Naive thymus-derived CD4-positive, alpha-beta T cell (primary cell): ENCODE measurements at regions not wholly inside any gene's neighbourhood (a gene's known extent, or its start where the extent isn't known, plus 50 kb on each side); places are given as distances from the start of the nearest gene placed in this dataset.

Experiments used
- ATAC-seq: fragments of 150-1000 bp; cut with Tn5 transposase; 2 replicates; pipeline ENCODE4 v1.10.0; 2021; ENCODE audit warnings: mild to moderate bottlenecking, moderate library complexity
- CTCF ChIA-PET: fragments of 350-600 bp; sonication (Branson Sonifier 250); formaldehyde crosslinking; loops from one replicate; lab custom pipeline; 2021; ENCODE audit warnings: antibody characterized with exemption; lab: Charles Lee
- POLR2A ChIA-PET: fragments of 350-600 bp; sonication (Branson Sonifier 250); formaldehyde crosslinking; loops from one replicate; lab custom pipeline; 2021; ENCODE audit warnings: antibody characterized with exemption, inconsistent platforms; lab: Charles Lee
- DNase-seq, 9 donors: peaks; one replicate each; pipeline versions ENCODE4 v3.0.0 to v3.0.0-alpha.2; 2020 to 2022; ENCODE audit warnings: mixed read lengths in 1 of 9
- H3K27ac ChIP-seq: one replicate; pipeline ENCODE4 v1.7.0; 2013; ENCODE audit warnings: mild to moderate bottlenecking, low read depth, low read length, moderate library complexity
- H3K27me3 ChIP-seq, 2 donors: one replicate each; pipeline ENCODE4 v1.7.0; 2013; ENCODE audit warnings: low read length in 2 of 2, mild to moderate bottlenecking in 2 of 2, moderate library complexity in 2 of 2; ENCODE audit not compliant: control insufficient read depth in 2 of 2, insufficient read depth in 2 of 2
- H3K36me3 ChIP-seq, 3 experiments: 1 replicate in 2 of 3; 2 replicates in 1 of 3; pipeline ENCODE4 v1.7.0; 2013; ENCODE audit warnings: low read length in 3 of 3, mild to moderate bottlenecking in 3 of 3, moderate library complexity in 1 of 3; ENCODE audit not compliant: insufficient read depth in 3 of 3, control insufficient read depth in 2 of 3
- H3K4me1 ChIP-seq, 2 donors: one replicate each; pipeline ENCODE4 v1.7.0; 2013; ENCODE audit warnings: low read length in 2 of 2, mild to moderate bottlenecking in 2 of 2, moderate library complexity in 1 of 2; ENCODE audit not compliant: control insufficient read depth in 2 of 2, insufficient read depth in 2 of 2
- H3K4me3 ChIP-seq: 2 replicates; pipeline ENCODE4 v1.7.0; 2013; ENCODE audit warnings: mild to moderate bottlenecking, low read length
- H3K9me3 ChIP-seq, 3 experiments: 1 replicate in 2 of 3; 2 replicates in 1 of 3; pipeline ENCODE4 v1.7.0; 2013; ENCODE audit warnings: low read length in 3 of 3; ENCODE audit not compliant: control insufficient read depth in 2 of 3
- H3K27ac Mint-ChIP-seq, 9 donors: one replicate each; pipeline ENCODE4 v1.8.0; 2020 to 2022; ENCODE audit warnings: mixed read lengths in 9 of 9, mild to moderate bottlenecking in 8 of 9, moderate library complexity in 5 of 9, inconsistent platforms in 2 of 9
- H3K27me3 Mint-ChIP-seq, 5 donors: one replicate each; pipeline ENCODE4 v1.8.0; 2021 to 2022; ENCODE audit warnings: mixed read lengths in 5 of 5, mild to moderate bottlenecking in 1 of 5
- H3K36me3 Mint-ChIP-seq, 5 donors: one replicate each; pipeline ENCODE4 v1.8.0; 2020 to 2022; ENCODE audit warnings: mixed read lengths in 5 of 5, mild to moderate bottlenecking in 3 of 5, inconsistent platforms in 1 of 5
- H3K4me1 Mint-ChIP-seq, 7 donors: one replicate each; pipeline ENCODE4 v1.8.0; 2020 to 2022; ENCODE audit warnings: mixed read lengths in 7 of 7, mild to moderate bottlenecking in 3 of 7, inconsistent platforms in 1 of 7
- H3K4me3 Mint-ChIP-seq, 10 donors: one replicate each; pipeline ENCODE4 v1.8.0; 2020 to 2022; ENCODE audit warnings: mild to moderate bottlenecking in 10 of 10, mixed read lengths in 10 of 10, moderate library complexity in 6 of 10, inconsistent platforms in 2 of 10
- H3K9me3 Mint-ChIP-seq, 11 donors: one replicate each; pipeline ENCODE4 v1.8.0; 2020 to 2022; ENCODE audit warnings: mixed read lengths in 11 of 11, mild to moderate bottlenecking in 4 of 11, inconsistent platforms in 1 of 11, moderate library complexity in 1 of 11
- intact Hi-C, 2 donors: fragments of 100-400 bp; cut with micrococcal nuclease; formaldehyde crosslinking; loops; one replicate each; pipeline ENCODE4 v1.15.1; 2023

DNA sequence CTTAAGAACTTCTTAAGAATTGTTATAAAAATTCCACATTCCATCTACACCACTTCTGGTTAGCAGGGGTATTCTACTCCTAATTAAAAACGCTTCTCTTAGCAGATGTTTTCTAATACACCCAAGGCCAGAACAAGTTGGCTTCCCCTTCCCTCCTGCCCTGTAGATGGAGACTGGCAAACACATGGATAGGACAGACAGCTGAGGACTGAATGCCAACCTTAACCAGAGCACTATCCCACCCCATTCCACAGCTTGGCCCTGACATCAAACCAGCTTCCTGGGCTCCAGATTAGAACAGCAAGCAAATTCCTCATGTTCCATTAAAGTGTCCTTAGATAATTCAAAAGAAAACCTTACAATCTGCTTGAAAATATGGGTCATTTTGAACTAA, 56.6 kb upstream of the IL6 start:
- H3K9me3 ChIP-seq = no peaks in the 10 kb centered on the region
- POLR2A ChIA-PET = no interaction called here
- no peak overlapping the region for H3K27ac ChIP-seq
- no peaks in the 10 kb centered on the region for H3K27me3 ChIP-seq
- CTCF ChIA-PET = interaction anchor here (0.6 to 1.4 kb wide), 2 partner anchors 13 to 53 kb away, joined by 3 read pairs; no protein-coding TSS in a partner anchor
- Mint-ChIP-seq H3K4me3 (no peak overlapping the region), H3K9me3 (peaks cover 0 to 8% (median 2%) of the 10 kb centered on the region in 11 donors), H3K4me1 (peaks cover 23 to 63% (median 42%) of the 10 kb centered on the region in 7 donors), H3K27me3 (peaks cover 0 to 23% (median 0%) of the 10 kb centered on the region in 5 donors), H3K27ac (peak overlapping the region in 1 of 9 donors; percentile 9), H3K36me3 (peaks cover 0 to 26% (median 4%) of the 10 kb centered on the region in 5 donors)
- no peak for DNase-seq
- peaks cover 6 to 30% of the 10 kb centered on the region in 2 donors for H3K4me1 ChIP-seq
- H3K36me3 ChIP-seq = no peaks in the 10 kb centered on the region
- intact Hi-C loops = loop anchor here in 1 of 2 donors (10.0 kb wide), 2 partner anchors 184 to 1246 kb away; partner anchors contain the start of gene SP4
- H3K4me3 ChIP-seq = no peak overlapping the region
- no peak for ATAC-seq

DNA sequence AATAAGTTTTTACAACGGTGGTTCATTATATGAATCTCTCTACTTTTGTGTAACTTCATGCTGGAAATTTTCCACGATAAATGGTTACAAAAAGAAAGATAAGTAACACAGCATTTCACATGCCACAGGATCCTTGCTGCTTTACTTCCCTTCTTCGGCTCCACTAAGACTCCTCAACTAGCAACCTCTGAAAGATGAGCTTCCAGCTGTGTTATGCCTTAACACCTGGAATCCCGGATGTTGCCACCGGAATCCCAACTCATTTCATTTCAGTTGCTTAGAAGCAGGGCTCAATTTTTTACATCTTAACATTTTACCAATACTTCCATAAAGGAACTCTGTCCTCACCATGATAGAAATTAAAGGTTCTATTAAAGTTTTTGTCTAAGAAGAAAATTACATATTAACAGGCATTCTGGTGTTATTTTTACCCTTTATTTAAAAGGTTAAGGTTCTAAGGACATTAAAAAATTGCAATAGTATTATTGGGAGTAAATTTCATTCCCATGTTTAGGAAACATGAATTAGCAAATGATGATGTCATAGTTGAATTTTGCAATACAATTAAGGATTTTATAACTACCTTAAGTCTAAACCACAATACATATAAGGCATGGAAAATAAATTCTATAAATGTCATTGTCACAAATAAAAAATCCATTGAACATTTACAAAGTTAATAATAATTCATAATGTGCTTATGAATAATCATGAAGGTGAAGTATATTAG, 57.1 kb upstream of the IL6 start:
- H3K27me3 Mint-ChIP-seq = peaks cover 0 to 23% (median 0%) of the 10 kb centered on the region in 5 donors
- H3K27me3 ChIP-seq = no peaks in the 10 kb centered on the region
- no peak for DNase-seq
- H3K27ac ChIP-seq = no peak overlapping the region
- ChIA-PET CTCF (interaction anchor here (0.6 kb wide), 1 partner anchor 53 kb away, joined by 3 read pairs; no protein-coding TSS in a partner anchor), POLR2A (no interaction called here)
- H3K4me1 ChIP-seq = peaks cover under 1 to 24% of the 10 kb centered on the region in 2 donors
- H3K4me3 ChIP-seq = no peak overlapping the region
- ATAC-seq = no peak
- no peak overlapping the region for H3K4me3 Mint-ChIP-seq
- H3K4me1 Mint-ChIP-seq = peaks cover 20 to 60% (median 36%) of the 10 kb centered on the region in 7 donors
- peaks cover 0 to 26% (median 4%) of the 10 kb centered on the region in 5 donors for H3K36me3 Mint-ChIP-seq
- H3K36me3 ChIP-seq = no peaks in the 10 kb centered on the region
- H3K9me3 ChIP-seq = no peaks in the 10 kb centered on the region
- intact Hi-C loops = loop anchor here in 1 of 2 donors (10.0 kb wide), 2 partner anchors 185 to 1245 kb away; partner anchors contain the start of gene SP4
- peaks cover 0 to 8% (median 2%) of the 10 kb centered on the region in 11 donors for H3K9me3 Mint-ChIP-seq
- H3K27ac Mint-ChIP-seq = peak overlapping the region in 1 of 9 donors; percentile 9

DNA sequence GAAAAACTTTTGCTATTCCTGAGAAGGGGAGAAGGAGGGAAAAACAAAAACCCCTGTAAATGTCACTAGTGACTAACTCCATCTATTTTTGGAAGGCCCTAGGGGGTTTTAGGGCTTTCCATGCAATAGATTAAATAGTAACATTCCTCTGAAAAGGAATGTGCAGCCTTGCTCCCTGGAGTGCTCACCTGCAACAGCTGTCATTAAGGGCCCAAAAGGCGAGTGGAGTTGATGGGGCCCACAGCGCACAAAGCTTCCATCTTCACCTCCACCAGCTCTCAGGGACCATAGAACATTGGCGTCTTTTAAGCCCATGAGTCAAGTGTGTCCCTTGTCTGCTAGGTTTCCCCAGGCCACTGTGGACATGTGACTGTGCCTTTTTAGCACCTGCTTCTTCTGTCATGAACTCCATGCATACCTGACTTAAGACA, 58.0 kb upstream of the IL6 start:
- H3K36me3 Mint-ChIP-seq = peaks cover 0 to 21% (median 4%) of the 10 kb centered on the region in 5 donors
- CTCF ChIA-PET = no interaction called here
- Histone ChIP-seq H3K27ac (no peak overlapping the region), H3K36me3 (no peaks in the 10 kb centered on the region), H3K27me3 (no peaks in the 10 kb centered on the region), H3K4me3 (no peak overlapping the region), H3K4me1 (peaks cover 0 to 19% of the 10 kb centered on the region in 2 donors), H3K9me3 (no peaks in the 10 kb centered on the region)
- no peak overlapping the region for H3K4me3 Mint-ChIP-seq
- peaks cover 0 to 8% (median 2%) of the 10 kb centered on the region in 11 donors for H3K9me3 Mint-ChIP-seq
- intact Hi-C loops = no loop called here
- H3K27ac Mint-ChIP-seq = no peak overlapping the region
- H3K4me1 Mint-ChIP-seq = peaks cover 16 to 55% (median 30%) of the 10 kb centered on the region in 7 donors
- POLR2A ChIA-PET = no interaction called here
- ATAC-seq (no peak), DNase-seq (no peak)
- peaks cover 0 to 23% (median 0%) of the 10 kb centered on the region in 5 donors for H3K27me3 Mint-ChIP-seq

DNA sequence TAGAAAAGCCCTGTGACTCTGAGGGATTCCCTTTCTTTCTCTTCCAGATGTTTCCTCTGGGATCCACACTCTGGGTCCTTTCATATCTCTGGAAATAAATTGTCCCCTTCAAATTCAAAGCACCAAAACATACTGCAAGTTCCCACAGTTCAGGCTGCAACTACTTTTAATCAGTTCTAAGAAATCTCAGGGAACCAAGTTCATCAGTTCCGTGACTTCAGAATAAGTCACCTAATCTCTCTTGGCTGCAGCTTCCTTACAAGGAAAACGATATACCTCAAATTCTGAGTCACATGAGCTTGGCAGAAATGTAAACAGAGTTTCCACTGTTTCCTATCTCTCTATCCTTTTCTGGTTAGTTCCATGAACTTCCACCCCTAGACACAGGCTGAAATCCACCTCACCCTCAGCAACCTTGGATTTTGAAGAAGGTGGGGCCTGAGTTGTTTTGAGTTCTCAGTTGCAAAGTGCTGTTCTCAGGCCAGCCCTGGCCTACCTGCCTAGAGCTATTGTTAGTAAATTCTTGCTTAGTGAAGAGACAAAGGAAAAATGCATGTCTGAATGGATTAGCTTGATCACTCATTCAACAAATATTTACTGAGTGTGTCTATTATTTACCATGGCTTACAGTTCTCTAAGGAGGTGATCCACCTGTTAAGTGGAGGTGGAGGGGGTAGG, 59.3 kb upstream of the IL6 start:
- peaks cover 0 to 23% (median 0%) of the 10 kb centered on the region in 5 donors for H3K27me3 Mint-ChIP-seq
- H3K27me3 ChIP-seq = no peaks in the 10 kb centered on the region
- H3K4me3 ChIP-seq = no peak overlapping the region
- peaks cover 0 to 3% (median 0%) of the 10 kb centered on the region in 11 donors for H3K9me3 Mint-ChIP-seq
- CTCF ChIA-PET = no interaction called here
- no peak overlapping the region for H3K27ac ChIP-seq
- H3K4me1 Mint-ChIP-seq = peaks cover 12 to 54% (median 20%) of the 10 kb centered on the region in 7 donors
- peaks cover 0 to 6% of the 10 kb centered on the region in 2 donors for H3K4me1 ChIP-seq
- no peak for ATAC-seq
- intact Hi-C loops = no loop called here
- H3K9me3 ChIP-seq = no peaks in the 10 kb centered on the region
- H3K36me3 Mint-ChIP-seq = peaks cover 0 to 13% (median 0%) of the 10 kb centered on the region in 5 donors
- DNase-seq = no peak
- POLR2A ChIA-PET = no interaction called here
- H3K4me3 Mint-ChIP-seq = peak overlapping the region in 1 of 10 donors; percentile 56
- H3K27ac Mint-ChIP-seq = no peak overlapping the region
- no peaks in the 10 kb centered on the region for H3K36me3 ChIP-seq

DNA sequence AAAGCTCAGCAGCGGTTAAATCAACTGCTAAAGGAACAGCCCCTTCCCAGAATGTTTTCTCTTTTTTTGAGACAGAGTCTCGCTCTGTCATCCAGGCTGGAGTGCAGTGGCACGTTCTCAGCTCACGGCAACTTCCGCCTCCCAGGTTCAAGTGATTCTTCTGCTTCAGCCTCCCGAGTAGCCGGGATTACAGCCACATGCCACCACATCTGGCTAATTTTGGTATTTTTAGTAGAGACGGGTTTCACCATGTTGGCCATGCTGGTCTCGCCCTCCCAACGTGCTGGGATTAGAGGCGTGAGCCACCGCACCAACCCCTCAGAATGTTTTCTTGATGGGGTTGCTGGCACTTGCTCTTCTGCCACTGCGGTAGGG, 59.8 kb upstream of the IL6 start:
- Mint-ChIP-seq H3K27ac (no peak overlapping the region), H3K9me3 (peaks cover 0 to 2% (median 0%) of the 10 kb centered on the region in 11 donors), H3K4me3 (peak overlapping the region in 1 of 10 donors; percentile 56), H3K36me3 (peaks cover 0 to 13% (median 0%) of the 10 kb centered on the region in 5 donors), H3K27me3 (peaks cover 0 to 26% (median 0%) of the 10 kb centered on the region in 5 donors), H3K4me1 (peaks cover 12 to 53% (median 15%) of the 10 kb centered on the region in 7 donors)
- Histone ChIP-seq H3K4me3 (no peak overlapping the region), H3K27ac (no peak overlapping the region), H3K27me3 (no peaks in the 10 kb centered on the region), H3K36me3 (no peaks in the 10 kb centered on the region), H3K4me1 (peaks cover 0 to under 1% of the 10 kb centered on the region in 2 donors), H3K9me3 (no peaks in the 10 kb centered on the region)
- POLR2A ChIA-PET = interaction anchor here (0.7 kb wide), 1 partner anchor 224 kb away, joined by 4 read pairs; no protein-coding TSS in a partner anchor
- intact Hi-C loops = no loop called here
- ATAC-seq = no peak
- CTCF ChIA-PET = no interaction called here
- DNase-seq = no peak

DNA sequence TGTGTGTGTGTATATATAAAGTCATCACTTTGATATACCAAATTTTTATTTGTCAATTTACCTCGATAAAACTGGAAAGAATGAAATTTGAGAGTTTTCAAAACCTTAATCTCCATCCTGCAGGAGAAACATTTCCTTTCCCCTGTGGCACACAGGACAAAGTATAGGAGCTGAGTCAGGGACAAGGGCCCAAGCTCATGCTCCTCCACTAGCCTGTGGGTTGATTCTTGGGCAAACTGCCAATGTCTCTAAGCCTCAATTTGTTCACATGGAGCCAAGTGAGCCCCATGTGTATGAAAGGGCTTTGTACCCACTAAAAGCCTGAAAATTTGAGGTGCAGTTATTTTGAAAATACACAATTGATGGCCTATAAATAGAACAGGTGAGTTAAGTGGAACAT, 60.3 kb upstream of the IL6 start:
- H3K4me3 Mint-ChIP-seq = no peak overlapping the region
- no peak for ATAC-seq
- no peaks in the 10 kb centered on the region for H3K9me3 ChIP-seq
- CTCF ChIA-PET = no interaction called here
- peaks cover 0 to 29% (median 0%) of the 10 kb centered on the region in 5 donors for H3K27me3 Mint-ChIP-seq
- H3K27ac Mint-ChIP-seq = no peak overlapping the region
- no peak for DNase-seq
- peaks cover 0 to 2% (median 0%) of the 10 kb centered on the region in 11 donors for H3K9me3 Mint-ChIP-seq
- H3K4me1 ChIP-seq = no peaks in the 10 kb centered on the region
- intact Hi-C loops = loop anchor here in 1 of 2 donors (1.0 kb wide), 1 partner anchor 11 kb away; no protein-coding TSS in a partner anchor
- no peaks in the 10 kb centered on the region for H3K27me3 ChIP-seq
- H3K4me3 ChIP-seq = no peak overlapping the region
- no peaks in the 10 kb centered on the region for H3K36me3 ChIP-seq
- H3K4me1 Mint-ChIP-seq = peaks cover 7 to 51% (median 11%) of the 10 kb centered on the region in 7 donors
- POLR2A ChIA-PET = interaction anchor here (0.7 kb wide), 1 partner anchor 223 kb away, joined by 4 read pairs; no protein-coding TSS in a partner anchor
- peaks cover 0 to 14% (median 0%) of the 10 kb centered on the region in 5 donors for H3K36me3 Mint-ChIP-seq
- H3K27ac ChIP-seq = no peak overlapping the region
